GM19324 (cell line): ENCODE measurements at regions not wholly inside any gene's neighbourhood (a gene's known extent, or its start where the extent isn't known, plus 50 kb on each side); places are given as distances from the start of the nearest gene placed in this dataset.
"Not testable (repeated sequence)": the region's sequence is repeated elsewhere in the genome, so short reads cannot be mapped to it uniquely, and the experiment has no call there.

Experiments used
- ATAC-seq: cut with Tn5 transposase; IDR thresholded peaks from one replicate; pipeline ENCODE4 v1.9.1; 2021; ENCODE audit warnings: mild to moderate bottlenecking, moderate library complexity; ENCODE audit not compliant: unreplicated experiment, low FRiP score

DNA sequence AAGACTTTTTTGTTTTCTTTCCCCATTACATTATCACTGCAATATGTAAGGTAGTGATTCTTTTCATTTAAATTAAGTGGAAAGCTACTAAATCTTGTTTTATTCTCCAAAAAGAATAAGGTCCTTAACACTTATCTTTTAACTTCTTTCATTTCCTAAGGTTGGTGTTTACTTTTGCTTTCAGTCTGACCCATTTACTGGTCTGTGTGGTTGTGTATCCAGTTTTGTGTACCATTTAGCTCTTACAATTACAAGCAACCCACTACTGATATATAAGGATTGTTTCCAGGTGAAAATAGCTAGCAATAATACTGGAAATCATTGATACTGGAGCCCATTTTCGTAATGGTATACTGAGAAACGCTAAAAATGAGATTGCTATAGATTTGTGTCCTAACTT, 123.1 kb upstream of the CXorf66 start:
- ATAC-seq: no peak

DNA sequence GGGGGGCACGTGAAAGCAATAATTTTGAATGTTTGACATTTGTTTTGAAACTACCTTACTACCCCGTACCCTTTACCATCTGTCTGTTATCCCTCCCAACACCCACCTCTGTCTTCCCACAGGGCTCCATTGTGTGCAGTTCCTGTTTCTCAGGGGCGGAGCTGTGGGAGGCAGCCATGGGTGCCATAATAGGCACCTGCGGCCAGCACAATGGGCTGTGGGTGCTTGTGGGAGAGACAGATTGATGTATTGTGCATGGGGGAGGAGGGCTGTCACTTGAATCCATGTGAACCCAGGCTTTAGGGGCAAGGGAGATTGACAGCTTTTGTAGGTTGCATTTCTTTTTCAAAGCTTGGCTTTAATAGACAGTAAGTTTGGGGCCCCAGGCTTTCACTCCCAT, 122.6 kb upstream of the CXorf66 start:
- ATAC-seq: no peak

DNA sequence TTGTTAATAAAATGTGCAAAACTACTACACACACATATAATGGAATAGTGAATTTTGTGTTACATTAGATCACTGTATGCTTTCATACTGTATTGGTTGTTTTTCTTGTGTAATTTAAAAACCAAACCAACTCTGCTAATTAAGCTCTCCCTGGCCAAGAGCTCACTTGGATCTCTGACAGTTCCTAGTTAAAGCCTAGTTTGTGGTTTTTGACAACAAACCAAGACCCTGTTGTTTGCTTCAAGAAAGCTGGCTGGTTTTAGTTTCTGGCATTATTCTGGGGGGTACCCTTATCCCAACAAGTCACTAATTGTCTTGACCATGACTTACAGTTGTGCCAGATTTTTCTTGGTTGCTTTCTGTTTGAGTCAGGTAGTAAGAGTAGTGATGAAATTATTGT, 121.4 kb upstream of the CXorf66 start:
- ATAC-seq: no peak

DNA sequence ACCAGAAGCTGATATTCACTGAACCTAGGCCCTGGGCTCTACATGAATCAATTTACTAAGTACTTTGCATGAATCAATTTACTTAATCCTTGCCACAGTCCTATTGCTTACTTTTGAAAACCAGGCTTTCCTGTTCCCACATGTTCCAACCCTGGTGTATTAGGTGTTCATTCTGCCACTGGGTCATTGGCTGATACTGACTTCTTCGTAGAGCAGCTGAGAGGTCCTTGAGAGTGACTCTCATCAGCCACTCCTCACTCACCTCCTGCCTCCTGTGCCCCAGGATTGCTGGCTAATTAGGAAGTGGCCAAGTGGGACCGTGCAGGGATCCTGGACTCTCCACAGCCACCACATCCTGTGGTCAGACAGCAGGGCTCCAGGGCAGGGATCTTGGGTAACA, 109.5 kb upstream of the CXorf66 start:
- not testable (repeated sequence) for ATAC-seq

DNA sequence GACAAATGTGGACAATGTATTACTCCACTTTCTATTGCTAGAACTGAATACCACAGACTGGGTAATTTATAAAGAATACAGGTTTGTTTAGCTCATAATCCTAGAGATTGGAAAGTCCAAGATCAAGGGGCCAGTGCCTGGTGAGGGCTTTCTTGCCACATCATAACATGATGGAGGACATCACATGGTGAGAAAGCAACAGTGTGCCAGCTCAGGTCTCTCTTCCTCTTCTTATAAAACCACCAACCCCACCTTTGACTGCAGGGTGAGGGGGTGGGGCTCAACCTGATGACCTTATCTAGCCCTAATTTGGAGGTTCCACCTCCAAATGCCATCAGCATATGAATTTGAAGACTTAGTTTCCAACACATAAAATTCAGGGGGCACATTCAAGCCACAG, 105.7 kb upstream of the CXorf66 start:
- ATAC-seq: no peak

DNA sequence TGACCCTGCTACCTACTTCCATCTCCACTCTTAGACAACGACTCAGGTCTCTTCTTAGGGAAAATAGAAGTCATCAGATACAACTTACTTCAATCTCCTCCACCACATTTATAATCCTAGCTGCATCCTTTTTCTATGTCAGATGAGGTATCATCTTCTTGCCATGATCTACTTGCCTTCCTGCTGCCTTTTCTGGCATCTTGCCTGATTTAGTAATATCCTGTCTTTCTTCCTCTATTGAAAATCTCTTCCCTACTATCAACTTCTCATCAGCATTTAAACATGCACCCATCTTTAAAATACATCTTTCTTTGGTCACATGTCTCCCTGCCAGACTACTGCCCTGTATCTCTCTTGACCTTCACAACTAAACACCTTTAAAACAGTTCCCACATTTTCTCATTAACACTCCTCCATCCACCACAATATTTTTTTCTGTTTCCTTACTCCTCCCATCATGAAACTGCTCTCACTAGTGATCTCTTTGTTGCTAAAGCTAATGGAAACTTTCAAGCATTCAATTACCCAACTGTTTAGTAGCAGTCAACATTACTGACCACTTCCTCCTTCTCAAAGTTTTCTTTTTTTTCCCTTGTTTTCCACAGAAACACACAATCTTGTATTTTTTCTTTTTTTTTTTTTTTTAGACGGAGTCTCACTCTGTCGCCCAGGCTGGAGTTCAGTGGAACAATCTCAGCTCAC, 100.8 kb upstream of the CXorf66 start:
- ATAC-seq: no peak

DNA sequence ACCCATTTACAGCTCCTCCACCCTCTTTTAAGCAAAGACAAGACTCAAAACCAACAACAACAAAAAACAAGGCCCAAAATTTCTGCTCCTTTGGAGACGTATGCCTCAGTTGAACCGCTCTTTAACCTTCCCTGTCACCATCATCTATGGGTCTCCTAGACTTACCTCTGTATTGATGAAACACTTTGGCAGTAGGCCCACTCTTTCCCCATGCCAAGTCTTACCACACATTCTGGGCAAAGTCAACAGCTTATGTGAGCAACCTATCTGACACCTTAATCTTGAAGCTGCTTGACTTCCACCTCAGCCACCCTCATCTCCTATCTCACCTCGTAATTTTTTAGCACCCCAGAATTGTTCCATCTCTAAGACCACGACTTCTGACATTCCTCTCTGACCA, 99.7 kb upstream of the CXorf66 start:
- ATAC-seq: no peak

DNA sequence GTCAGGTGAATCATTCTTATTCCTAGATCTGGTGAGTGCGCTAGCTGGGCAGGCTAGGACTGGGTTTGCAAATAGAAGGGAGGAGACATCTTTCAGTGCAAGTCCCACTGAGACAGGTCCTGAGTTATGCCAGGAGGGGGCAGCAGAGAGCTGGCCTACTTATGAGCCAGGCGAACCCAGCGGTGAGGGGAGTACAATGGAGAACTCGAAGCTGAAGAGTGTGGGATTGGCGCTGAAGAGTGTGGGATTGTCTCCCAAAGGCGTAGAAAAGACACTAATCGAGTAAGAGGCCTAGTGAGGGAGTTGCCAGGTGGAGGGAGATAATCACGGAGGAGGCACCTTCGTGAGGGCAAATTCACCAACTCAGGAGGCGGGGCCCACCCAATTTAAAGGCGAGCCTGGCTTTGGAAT, 91.7 kb upstream of the CXorf66 start:
- ATAC-seq: peak; percentile 85

DNA sequence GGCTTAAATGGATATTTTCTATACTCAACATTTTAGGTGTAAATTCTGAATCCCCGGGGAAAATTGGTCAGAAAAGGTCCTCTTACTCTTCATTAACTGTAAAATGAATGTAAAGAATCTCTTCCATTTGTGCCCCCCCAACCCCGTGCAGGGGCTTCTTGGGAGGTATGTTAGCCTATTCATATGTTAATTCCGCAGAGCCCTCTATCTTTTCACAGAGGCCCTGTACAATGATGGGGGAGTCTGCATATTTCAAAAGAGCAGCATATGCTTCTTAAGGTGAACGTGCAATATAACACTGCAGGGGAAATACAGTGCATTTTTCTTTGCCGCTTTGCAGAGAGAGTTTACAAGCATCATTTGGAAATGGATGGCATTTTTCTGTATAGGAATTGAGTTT, 88.5 kb upstream of the CXorf66 start:
- ATAC-seq: no peak

DNA sequence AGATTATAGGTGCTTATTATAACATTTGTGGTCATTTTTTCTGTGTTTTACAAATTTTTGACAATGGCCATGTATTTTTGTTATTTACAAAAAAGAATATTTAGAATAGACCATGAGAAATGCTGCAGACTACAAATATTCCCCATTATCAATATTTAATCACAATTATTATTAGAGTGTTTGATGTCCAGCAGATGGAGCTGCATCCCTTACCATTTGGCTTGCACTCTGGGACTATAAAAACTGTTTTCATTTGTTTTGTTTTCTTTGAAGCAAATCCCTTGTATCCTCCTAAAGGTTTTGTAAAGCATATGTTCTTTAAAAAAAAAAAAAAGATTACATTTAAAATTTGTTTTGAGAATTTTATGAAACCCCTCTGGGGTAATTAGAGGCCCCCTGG, 85.6 kb upstream of the CXorf66 start:
- ATAC-seq: no peak

DNA sequence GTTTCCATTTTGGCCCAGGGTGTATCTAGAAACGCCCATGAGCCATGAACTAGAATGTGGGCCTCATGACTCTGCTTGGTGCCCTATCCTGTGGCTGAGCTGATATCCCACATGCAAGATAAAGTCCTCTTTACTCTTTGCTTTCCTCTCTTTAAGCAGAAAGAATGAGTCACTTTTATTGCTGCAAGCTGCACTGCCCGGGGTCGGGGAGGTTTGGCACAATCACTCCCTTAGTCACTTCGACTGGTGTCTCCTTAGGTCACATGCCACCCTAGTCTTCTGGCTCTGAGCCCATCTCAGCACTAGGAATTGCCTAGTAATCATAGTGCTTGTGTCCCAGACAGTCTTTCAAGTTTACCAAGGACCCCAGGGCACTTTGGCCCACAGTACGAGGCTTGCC, 75.1 kb upstream of the CXorf66 start:
- ATAC-seq: no peak

DNA sequence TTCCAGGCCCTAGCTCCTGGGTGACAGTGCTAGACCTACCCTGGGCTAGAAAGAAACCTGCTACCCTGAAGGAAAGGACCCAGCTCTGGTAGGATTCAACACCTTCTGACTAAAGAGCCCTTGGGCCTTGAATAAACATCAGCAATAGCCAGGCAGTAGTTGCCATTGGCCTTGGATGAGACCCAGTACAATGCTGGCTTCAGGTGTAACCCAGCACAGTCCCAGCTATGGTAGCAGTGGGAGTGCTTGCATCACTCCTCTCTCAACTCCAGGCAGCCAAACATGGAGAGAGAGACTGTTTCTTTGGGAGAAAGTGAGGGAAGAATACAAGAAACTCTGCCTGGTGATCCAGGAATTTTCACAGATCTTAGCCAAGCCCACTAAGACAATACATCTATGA, 73.5 kb upstream of the CXorf66 start:
- no peak for ATAC-seq

DNA sequence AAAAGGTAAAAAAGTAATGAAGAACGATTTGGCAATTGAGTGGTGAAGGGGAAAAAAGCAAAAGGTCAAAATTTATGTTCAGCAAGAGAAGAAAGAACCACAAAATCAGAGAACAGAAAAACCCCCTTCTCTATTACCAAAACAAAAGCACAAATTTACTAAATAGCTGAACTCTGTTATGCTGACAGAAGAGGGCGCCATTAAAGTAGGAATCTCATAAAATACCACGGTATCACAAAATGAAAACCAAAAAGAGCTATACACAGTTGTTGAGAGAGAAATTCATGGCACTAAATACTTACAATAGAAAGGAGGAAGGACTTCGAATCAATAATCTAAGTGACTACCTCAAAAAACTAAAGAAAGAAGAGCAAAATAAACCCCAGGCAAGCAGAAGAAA, 69.6 kb upstream of the CXorf66 start:
- ATAC-seq: no peak

DNA sequence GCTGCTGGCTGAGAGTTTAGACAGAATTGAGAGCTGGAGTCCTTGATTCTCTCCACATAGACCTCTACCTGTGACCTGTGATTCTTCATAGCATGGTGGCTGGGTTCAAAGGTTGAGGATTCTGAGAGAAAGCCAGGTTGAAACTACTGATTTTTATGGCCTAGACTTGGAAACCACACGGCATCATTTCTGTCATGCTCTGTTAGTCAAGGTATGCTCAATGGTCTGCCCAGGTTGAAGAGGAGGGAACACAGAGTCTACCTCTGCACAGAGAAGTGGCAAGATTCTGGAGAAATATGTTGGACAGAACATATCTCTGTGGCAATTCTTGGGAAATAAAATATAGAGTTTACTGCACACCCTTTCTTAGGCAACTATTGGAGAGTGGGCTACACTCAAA, 57.2 kb upstream of the CXorf66 start:
- ATAC-seq: no peak

DNA sequence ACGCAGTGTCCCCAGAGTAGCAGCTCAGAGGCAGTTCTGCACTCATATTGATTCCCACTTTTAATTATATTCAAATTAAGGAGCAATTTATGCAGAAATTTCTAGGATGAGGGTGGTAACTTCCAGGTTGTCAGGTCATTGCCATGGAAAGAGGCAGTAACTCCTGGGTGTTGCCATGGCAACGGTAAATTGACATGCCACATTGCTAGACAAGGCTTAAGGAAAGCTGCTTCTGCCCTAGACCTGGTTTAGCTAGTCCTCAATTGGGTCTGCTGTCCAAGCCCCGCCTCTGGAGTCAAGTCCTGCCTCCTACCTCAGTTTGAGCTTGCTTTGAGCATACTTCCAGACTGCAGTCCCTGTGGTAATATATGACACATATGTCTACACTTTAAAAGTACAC, 53.8 kb upstream of the CXorf66 start:
- ATAC-seq: not testable (repeated sequence)
